GM12864 (cell line): ENCODE measurements at regions not wholly inside any gene's neighbourhood (a gene's known extent, or its start where the extent isn't known, plus 50 kb on each side); places are given as distances from the start of the nearest gene placed in this dataset.

ENCODE experiments used
- DNase-seq: peaks from one replicate; pipeline ENCODE4 v3.0.0-alpha.2; 2011; ENCODE audit warnings: low read depth
- H3K4me3 ChIP-seq: 2 replicates; pipeline ENCODE4 v1.5.1; 2011; ENCODE audit warnings: mild to moderate bottlenecking, low read depth, low read length, control low read depth
- CTCF ChIP-seq: IDR thresholded peaks from 2 replicates; pipeline ENCODE4 v1.5.1; 2011; ENCODE audit warnings: low read depth, mild to moderate bottlenecking, moderate library complexity, low read length, control low read depth, inconsistent platforms; ENCODE audit errors: missing control alignments

GRCh38 chr2:4695281-4695861, 992.0 kb downstream of the DCDC2C start:
- H3K4me3 ChIP-seq = no peak overlapping the region
- no peak for DNase-seq
- TF ChIP-seq CTCF = no peak

- H3K4me3 ChIP-seq = no peak overlapping the region
- TF ChIP-seq CTCF = no peak
- DNase-seq = no peak
Observed at GRCh38 chr2:4715065-4715464, 977.1 kb upstream of the SOX11 start.

DNA sequence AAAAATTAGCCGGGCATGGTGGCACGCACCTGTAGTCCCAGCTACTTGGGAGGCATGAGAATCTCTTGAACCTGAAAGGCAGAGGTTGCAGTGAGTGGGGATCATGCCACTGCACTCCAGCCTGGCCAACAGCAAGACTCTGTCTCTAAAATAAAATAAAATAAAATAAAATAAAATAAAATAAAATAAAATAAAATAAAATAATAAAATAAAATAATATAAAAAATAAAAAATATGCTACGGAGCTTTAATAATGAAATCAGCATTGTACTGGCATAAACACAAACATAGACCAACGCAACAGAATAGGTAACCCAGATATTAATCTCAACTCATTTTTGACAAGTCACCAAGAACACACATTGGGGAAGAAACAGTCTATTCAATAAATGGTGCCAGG, 973.4 kb upstream of the SOX11 start:
- DNase-seq = no peak
- H3K4me3 ChIP-seq = no peak overlapping the region
- TF ChIP-seq CTCF = no peak

DNA sequence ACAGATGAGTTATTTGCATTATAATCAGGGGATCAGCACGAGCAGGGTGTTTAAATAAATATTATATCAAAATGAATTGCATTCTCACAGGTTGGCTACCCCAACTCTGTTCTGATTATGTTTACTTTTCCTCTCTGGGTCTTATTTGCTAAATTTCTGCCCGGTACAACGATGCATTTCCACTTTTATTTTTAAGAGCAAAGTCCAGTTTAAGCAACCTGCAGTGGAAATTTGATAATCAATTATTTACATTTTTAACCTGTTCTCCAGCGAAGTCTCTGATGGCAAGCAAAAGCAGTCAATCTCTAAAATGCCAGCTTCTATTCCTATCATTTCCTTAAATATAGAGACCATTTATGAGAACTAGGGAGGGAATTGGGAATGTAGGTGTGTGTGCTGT, 966.6 kb upstream of the SOX11 start:
- no peak for TF ChIP-seq CTCF
- no peak for DNase-seq
- no peak overlapping the region for H3K4me3 ChIP-seq

DNA sequence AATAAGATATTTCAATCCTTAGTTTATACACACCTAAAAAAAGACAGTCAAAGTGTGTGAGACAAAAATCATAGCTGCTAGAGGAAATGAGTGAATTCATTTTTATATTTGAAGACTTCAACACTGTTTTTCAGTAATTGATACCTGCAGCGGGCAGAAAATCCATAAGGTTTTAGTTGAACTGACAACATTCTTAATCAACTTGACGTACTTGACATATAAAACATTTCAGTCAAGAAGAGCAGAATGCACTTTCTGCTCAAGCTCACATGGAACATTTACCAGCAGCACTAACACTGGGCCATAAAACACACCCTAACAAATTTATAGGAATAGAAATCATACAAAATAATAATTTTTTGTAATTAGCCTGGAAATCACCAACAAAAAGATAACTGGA, 959.6 kb upstream of the SOX11 start:
- TF ChIP-seq CTCF = no peak
- H3K4me3 ChIP-seq = no peak overlapping the region
- DNase-seq = no peak

DNA sequence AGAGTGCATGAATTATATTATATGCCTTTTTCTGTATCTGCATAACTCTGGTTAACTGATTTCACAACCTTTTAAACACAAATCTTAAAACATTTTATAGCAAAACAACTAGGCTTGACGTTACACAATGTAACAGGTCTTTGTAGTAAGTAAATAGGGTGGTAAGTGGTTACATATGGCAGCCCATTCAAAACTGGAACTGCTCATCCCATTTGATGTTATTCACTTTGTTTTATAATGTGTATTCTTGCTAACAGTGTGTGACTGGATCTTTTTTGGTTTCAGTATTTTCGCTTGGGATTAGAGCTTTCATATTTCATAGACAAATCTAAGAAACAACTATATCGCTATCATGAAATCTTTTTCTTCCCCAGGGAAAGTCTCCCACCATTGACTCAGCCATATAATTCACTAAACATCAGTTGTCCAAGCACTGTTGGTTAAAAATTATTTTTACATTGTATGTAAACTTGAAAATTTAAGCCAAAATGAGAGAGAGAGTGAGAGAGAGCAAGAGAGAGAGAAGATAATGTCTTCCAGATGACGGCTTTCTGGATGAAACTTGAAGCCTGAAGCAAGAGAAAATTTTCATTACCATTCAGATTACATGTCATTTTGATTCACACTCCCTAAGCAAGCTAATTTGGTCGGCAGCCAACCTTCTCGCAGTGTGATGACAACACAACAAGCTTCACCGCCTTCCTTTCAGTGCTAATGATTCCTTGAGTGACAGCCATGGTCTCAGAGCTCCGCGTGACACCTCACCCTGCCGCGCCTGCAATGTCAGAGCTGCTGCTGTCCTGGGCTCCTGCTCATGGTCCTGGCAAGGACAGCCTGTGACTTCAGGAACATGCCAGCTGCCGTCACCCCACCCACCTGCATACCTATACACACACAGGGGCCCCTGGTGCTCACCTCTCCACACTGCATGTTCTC, 946.9 kb upstream of the SOX11 start:
- no peak for DNase-seq
- no peak for TF ChIP-seq CTCF
- H3K4me3 ChIP-seq = no peak overlapping the region
